ENCODE measurements at regions not wholly inside any gene's neighbourhood (a gene's known extent, or its start where the extent isn't known, plus 50 kb on each side); places are given as distances from the start of the nearest gene placed in this dataset.

GRCh38 chr11:134632347-134633119 lies 220.5 kb upstream of the B3GAT1 start:
- TF ChIP-seq CTCF (IDR thresholded peaks at IDR 0.05), result no peak
- no peak for TF ChIP-seq POLR2A (IDR thresholded peaks at IDR 0.05)
- no peak for TF ChIP-seq EP300 (IDR thresholded peaks at IDR 0.05)
- TF ChIP-seq POLR2AphosphoS5 (IDR thresholded peaks at IDR 0.05), result no peak

All from sigmoid colon (tissue), 4 donors.